Activated T-cell treated with anti-CD3 and anti-CD28 coated beads, Interleukin-2, amount 50 U/mL, for 1 hour (primary cell): ENCODE measurements at regions not wholly inside any gene's neighbourhood (a gene's known extent, or its start where the extent isn't known, plus 50 kb on each side); places are given as distances from the start of the nearest gene placed in this dataset.
"Not testable (repeated sequence)": the region's sequence is repeated elsewhere in the genome, so short reads cannot be mapped to it uniquely, and the experiment has no call there.

Experiments
- DNase-seq: peaks from one replicate; pipeline ENCODE4 v3.0.0-alpha.2; 2020

- DNase-seq = no peak
These were observed 354.8 kb downstream of the TAF11L14 start for GRCh38 chr5:17989036-17989435.

- no peak for DNase-seq
These were observed 355.6 kb downstream of the TAF11L14 start for GRCh38 chr5:17989567-17990563.

GRCh38 chr5:17991775-17992174 is 357.5 kb downstream of the TAF11L14 start:
- DNase-seq = no peak

- DNase-seq = no peak
These were observed 358.0 kb downstream of the TAF11L14 start for GRCh38 chr5:17992291-17992690.

- no peak for DNase-seq
These were observed 361.7 kb downstream of the TAF11L14 start for GRCh38 chr5:17995997-17996396.

GRCh38 chr5:17999858-18000257 is 365.6 kb downstream of the TAF11L14 start:
- no peak for DNase-seq

- DNase-seq = no peak
These were observed 366.5 kb downstream of the TAF11L14 start for GRCh38 chr5:18000744-18001143.

GRCh38 chr5:18003312-18003711 is 369.1 kb downstream of the TAF11L14 start:
- no peak for DNase-seq

- no peak for DNase-seq
These were observed 369.5 kb downstream of the TAF11L14 start for GRCh38 chr5:18003784-18004183.

GRCh38 chr5:18006235-18006634 is 372.0 kb downstream of the TAF11L14 start:
- not testable (repeated sequence) for DNase-seq

GRCh38 chr5:18008940-18009339 is 374.7 kb downstream of the TAF11L14 start:
- no peak for DNase-seq

- no peak for DNase-seq
These were observed 375.8 kb downstream of the TAF11L14 start for GRCh38 chr5:18010053-18010452.

- no peak for DNase-seq
These were observed 384.2 kb downstream of the TAF11L14 start for GRCh38 chr5:18018472-18018871.

GRCh38 chr5:18023275-18023674 is 389.0 kb downstream of the TAF11L14 start:
- DNase-seq = no peak

- DNase-seq = no peak
These were observed 389.7 kb downstream of the TAF11L14 start for GRCh38 chr5:18023986-18024385.

- DNase-seq = no peak
These were observed 390.3 kb downstream of the TAF11L14 start for GRCh38 chr5:18024542-18024941.

GRCh38 chr5:18027241-18027867 is 393.1 kb downstream of the TAF11L14 start:
- no peak for DNase-seq

- DNase-seq = no peak
These were observed 393.8 kb downstream of the TAF11L14 start for GRCh38 chr5:18028036-18028435.

GRCh38 chr5:18032744-18033143 is 398.5 kb downstream of the TAF11L14 start:
- DNase-seq = no peak

- no peak for DNase-seq
These were observed 402.3 kb downstream of the TAF11L14 start for GRCh38 chr5:18036531-18036930.

GRCh38 chr5:18037718-18038117 is 403.5 kb downstream of the TAF11L14 start:
- DNase-seq = no peak

GRCh38 chr5:18043344-18043743 is 409.1 kb downstream of the TAF11L14 start:
- no peak for DNase-seq

GRCh38 chr5:18048449-18048848 is 414.2 kb downstream of the TAF11L14 start:
- no peak for DNase-seq

GRCh38 chr5:18050345-18050744 is 416.1 kb downstream of the TAF11L14 start:
- no peak for DNase-seq
